Fibroblast of mammary gland (primary cell): ENCODE measurements at regions not wholly inside any gene's neighbourhood (a gene's known extent, or its start where the extent isn't known, plus 50 kb on each side); places are given as distances from the start of the nearest gene placed in this dataset.
"Not testable (repeated sequence)": the region's sequence is repeated elsewhere in the genome, so short reads cannot be mapped to it uniquely, and the experiment has no call there.

Experiments
- DNase-seq: peaks from one replicate; pipeline ENCODE4 v3.0.0-alpha.2; 2010; ENCODE audit warnings: low read depth
- H3K4me3 ChIP-seq: 2 replicates; pipeline ENCODE4 v1.5.1; 2011; ENCODE audit warnings: low read depth, mild to moderate bottlenecking, low read length, moderate library complexity; ENCODE audit not compliant: control insufficient read depth
- TF ChIP-seq, protein P1 (sequence below): conservative IDR thresholded peaks from 2 replicates; pipeline ENCODE4 v1.5.1; 2011; ENCODE audit warnings: low read depth, low read length, inconsistent platforms; ENCODE audit not compliant: control insufficient read depth, insufficient read depth

DNA sequence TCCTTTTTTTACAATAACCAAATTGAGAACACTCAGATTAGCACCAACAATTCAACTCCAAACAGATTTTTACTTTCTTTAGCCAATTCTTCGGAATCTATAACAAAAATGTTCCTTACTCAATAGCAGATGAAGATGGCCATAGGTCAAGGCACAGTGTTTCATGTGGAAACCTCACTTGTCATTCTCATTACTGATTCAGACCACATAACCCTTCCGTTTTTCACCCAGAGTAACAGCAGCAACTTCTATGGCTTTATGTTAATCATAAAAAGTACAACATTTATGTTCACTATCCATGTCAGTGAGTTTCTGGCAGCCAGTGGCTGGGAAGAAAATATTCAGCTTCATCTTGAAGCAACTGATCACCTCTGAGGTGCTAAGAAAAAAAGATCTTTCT, 358.3 kb upstream of the TECRL start:
- no peak for DNase-seq
- TF ChIP-seq, protein P1, sequence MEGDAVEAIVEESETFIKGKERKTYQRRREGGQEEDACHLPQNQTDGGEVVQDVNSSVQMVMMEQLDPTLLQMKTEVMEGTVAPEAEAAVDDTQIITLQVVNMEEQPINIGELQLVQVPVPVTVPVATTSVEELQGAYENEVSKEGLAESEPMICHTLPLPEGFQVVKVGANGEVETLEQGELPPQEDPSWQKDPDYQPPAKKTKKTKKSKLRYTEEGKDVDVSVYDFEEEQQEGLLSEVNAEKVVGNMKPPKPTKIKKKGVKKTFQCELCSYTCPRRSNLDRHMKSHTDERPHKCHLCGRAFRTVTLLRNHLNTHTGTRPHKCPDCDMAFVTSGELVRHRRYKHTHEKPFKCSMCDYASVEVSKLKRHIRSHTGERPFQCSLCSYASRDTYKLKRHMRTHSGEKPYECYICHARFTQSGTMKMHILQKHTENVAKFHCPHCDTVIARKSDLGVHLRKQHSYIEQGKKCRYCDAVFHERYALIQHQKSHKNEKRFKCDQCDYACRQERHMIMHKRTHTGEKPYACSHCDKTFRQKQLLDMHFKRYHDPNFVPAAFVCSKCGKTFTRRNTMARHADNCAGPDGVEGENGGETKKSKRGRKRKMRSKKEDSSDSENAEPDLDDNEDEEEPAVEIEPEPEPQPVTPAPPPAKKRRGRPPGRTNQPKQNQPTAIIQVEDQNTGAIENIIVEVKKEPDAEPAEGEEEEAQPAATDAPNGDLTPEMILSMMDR, result no peak
- no peak overlapping the region for H3K4me3 ChIP-seq

DNA sequence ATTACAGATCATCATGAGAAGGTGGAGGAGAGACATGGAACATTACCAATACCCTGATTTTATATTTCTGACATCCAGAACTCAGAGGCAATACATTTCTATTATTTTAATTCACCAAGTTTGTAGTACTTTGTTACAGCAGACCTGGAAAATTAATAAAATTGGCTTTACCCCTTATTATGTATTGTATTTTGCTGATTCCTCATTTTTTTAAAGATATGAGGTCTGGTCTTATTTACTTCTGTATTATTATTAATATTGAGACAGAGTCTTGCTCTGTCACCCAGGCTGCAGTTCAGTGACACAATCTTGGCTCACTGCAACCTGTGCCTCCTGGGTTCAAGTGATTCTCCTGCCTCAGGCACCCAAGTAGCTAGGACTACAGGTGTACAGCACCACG, 357.3 kb upstream of the TECRL start:
- TF ChIP-seq, protein P1, result no peak
- no peak for DNase-seq
- H3K4me3 ChIP-seq, result no peak overlapping the region

DNA sequence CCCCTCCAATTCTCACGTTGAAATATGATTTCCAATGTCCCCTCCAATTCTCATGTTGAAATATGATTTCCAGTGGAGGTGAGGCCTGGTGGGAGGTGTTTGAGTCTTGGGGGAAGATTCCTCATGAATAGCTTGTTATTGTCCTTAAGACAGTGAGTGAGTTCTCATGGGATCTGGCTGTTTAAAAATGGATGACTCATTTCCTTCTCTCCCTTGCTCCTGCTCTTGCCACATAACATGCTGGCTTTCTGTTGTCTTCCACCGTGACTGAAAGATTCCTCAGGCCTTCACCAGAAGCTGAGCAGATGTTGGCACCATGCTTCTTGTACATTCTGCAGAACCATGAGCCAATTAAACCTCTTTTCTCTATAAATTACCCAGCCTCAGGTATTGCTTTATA, 346.8 kb upstream of the TECRL start:
- TF ChIP-seq, protein P1, result no peak
- no peak overlapping the region for H3K4me3 ChIP-seq
- DNase-seq, result peak; percentile 66

DNA sequence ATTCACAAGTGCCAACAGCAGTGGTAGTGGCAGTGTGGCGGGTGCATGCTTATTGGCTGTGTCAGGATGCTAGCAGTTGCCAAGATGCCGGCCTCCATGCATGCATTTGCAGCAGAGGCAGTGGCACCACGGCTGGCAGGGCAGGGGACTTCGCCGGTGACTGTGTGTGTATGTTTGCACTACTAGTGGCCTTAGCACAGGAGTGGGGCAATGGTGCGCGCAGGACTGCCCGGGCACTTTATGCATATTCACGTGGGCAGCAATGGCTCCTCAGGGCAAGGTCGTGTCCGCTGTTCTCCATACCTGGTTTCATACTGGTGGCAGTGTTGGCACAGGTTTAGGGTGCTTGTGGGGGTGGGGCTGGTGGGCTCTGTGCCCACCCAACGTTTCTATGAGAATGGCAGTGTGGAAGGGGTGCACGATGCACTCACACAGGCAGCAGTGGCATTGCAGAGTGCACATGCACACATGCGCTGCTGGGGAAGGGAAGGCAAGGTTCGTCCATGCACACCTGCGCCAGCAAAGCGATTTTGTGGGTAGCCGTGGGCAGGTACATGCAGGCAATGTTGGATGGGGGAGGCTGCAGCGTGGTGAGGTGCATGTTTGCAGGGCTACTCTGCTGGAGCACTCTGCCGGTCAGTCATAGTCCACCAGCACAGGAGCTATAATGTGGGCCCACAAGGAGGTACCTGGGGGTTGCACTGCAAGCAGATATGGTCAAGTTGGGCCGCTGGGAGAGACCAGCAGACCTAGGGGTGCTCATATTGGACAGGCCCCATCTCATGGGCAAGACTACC, 338.9 kb upstream of the TECRL start:
- H3K4me3 ChIP-seq, result no peak overlapping the region
- TF ChIP-seq, protein P1, result no peak
- no peak for DNase-seq

DNA sequence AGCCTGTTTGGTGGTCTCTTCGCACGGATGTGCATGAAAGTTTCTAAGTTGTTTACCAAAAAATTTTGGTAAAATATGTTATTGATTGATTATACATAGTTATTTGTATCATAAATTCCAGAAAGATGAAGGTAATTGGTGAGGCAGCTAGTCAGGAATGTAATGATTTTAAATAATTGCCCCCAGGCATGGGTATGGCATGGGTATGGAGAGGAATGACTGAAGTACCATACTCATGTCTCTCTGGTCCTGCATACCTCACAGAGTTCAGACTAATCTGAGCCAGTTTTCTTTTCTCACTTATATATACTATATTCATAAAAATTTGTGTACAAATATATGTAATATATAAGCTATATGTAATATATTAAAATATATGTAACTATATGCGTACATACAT, 329.0 kb upstream of the TECRL start:
- DNase-seq, result no peak
- H3K4me3 ChIP-seq, result no peak overlapping the region
- TF ChIP-seq, protein P1, result no peak

DNA sequence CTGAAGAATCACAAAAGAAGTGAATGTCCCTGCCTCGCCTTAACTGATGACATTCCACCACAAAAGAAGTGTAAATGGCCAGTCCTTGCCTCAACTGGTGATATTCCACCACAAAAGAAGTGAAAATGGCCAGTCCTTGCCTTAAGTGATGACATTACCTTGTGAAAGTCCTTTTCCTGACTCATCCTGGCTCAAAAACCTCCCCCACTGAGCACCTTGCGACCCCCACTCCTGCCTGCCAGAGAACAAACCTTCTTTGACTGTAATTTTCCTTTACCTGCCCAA, 328.5 kb upstream of the TECRL start:
- not testable (repeated sequence) for H3K4me3 ChIP-seq

DNA sequence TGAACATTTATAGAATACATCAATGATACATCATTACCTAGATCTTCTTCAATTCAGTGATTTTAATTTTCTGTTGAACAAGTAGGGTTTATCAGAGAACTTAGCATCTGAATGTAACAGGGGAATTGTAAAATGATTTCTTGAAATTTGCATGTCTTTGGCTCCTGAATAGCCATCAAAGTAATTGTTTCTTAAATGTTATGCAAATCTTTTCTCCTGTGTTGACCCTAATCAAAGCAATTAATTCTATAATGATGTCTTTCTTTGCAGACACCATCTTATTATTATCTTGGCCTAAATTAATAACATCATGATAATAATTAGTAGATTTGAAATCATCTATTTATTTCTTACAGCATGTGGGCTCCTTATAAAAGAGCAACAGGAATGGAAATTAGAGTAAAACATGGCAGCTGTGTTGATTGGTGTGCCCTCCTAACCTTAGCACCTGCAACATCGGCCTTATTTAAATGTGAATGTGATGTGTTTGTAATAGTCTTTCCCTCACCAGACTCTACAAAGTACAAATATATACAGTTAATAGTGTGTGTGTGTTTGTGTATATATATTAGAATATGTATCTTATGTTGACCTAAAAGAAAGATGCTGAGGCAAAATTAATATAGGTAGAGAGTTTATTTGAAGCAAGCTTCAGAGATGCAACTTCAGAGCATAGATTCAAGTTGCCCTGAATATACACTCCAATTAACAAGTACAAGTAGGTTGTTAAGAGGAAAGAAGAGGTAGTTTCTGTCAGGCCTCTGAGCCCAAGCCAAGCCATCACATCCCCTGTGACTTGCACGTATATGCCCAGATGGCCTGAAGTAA, 328.0 kb upstream of the TECRL start:
- H3K4me3 ChIP-seq, result no peak overlapping the region
- no peak for DNase-seq
- TF ChIP-seq, protein P1, result no peak

More for the DNA sequence above, 328.5 kb upstream of the TECRL start:
- DNase-seq, result not testable (repeated sequence)
